ENCODE measurements at regions not wholly inside any gene's neighbourhood (a gene's known extent, or its start where the extent isn't known, plus 50 kb on each side); places are given as distances from the start of the nearest gene placed in this dataset.

DNA sequence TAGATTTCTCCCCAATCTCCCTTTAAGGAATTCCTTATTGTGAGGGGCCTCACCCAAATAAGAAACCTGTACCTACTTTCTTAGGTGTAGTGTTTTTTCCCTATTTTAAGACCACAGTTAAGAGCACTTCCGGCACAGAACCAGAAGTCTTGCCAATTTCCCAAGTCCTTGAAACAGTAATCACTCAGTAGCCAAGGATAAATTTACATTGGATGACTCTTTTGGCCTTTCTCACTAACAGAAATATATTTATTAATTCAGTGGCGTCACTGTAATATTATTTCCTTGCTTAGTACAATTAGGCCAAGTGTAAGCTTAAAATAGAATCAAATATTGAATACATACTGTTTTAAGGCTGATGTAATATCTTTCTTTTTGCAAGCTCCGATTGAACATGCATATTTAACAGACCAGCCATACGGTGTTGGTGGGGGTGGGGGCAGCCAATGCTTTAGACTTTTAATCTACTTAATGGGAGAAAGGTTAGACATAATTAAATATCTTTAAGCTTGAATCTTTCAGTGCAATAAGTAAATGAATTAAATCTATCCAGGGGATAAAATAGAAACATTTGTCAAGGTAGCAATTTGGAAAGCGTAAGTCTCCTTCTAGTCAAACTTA lies 50.8 kb upstream of the ITGA6 start:
- TF ChIP-seq, protein P1, sequence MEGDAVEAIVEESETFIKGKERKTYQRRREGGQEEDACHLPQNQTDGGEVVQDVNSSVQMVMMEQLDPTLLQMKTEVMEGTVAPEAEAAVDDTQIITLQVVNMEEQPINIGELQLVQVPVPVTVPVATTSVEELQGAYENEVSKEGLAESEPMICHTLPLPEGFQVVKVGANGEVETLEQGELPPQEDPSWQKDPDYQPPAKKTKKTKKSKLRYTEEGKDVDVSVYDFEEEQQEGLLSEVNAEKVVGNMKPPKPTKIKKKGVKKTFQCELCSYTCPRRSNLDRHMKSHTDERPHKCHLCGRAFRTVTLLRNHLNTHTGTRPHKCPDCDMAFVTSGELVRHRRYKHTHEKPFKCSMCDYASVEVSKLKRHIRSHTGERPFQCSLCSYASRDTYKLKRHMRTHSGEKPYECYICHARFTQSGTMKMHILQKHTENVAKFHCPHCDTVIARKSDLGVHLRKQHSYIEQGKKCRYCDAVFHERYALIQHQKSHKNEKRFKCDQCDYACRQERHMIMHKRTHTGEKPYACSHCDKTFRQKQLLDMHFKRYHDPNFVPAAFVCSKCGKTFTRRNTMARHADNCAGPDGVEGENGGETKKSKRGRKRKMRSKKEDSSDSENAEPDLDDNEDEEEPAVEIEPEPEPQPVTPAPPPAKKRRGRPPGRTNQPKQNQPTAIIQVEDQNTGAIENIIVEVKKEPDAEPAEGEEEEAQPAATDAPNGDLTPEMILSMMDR (IDR thresholded peaks at IDR 0.05; ENCODE audit: control insufficient read depth, extremely low read depth, insufficient read depth), result no peak
- no peak overlapping the region for H3K4me3 ChIP-seq (ENCODE audit: low read depth, low read length)
- DNase-seq (ENCODE audit: low read depth), result no peak

DNA sequence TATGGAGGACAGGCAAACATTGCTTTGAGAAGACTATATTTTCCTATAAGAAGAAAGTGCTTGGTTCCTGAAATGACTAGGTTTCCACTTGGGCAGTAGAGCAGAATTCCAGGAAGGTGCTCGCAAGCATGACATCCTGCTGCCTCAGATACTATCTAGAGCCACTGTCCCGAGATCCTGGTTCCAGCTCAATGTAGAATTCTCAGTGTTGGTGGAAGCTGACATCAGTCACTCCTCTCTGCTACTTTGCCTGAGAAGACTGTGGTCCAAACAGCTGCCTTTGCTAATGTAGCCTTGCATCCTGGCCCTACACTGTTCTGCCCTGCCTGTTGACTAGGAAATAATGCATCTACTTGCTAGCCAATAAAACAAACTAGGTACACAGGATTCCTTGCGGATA lies 50.0 kb upstream of the ITGA6 start:
- no peak overlapping the region for H3K4me3 ChIP-seq (ENCODE audit: low read depth, low read length)
- TF ChIP-seq, protein P1 (IDR thresholded peaks at IDR 0.05; ENCODE audit: control insufficient read depth, extremely low read depth, insufficient read depth), result no peak
- no peak for DNase-seq (ENCODE audit: low read depth)
